Endothelial cell of umbilical vein (primary cell): ENCODE measurements at regions not wholly inside any gene's neighbourhood (a gene's known extent, or its start where the extent isn't known, plus 50 kb on each side); places are given as distances from the start of the nearest gene placed in this dataset.

Source experiments
- GATA2 ChIP-seq: IDR thresholded peaks from 2 replicates; pipeline ENCODE4 v1.7.0; 2011; ENCODE audit warnings: low read depth, mild to moderate bottlenecking, moderate library complexity, mixed read lengths, low read length; ENCODE audit not compliant: insufficient read length, insufficient read depth
- POLR2AphosphoS5 ChIP-seq: IDR thresholded peaks from 2 replicates; pipeline ENCODE4 v1.6.1; 2012; ENCODE audit warnings: low read depth, mild to moderate bottlenecking, control low read depth, low read length, moderate library complexity; ENCODE audit not compliant: insufficient read depth

- TF ChIP-seq POLR2AphosphoS5 (no peak), GATA2 (no peak)
These were observed 195.7 kb upstream of the TBL1X start for GRCh38 chrX:9269134-9269533.
